Spleen (tissue), 11 donors: ENCODE measurements at regions not wholly inside any gene's neighbourhood (a gene's known extent, or its start where the extent isn't known, plus 50 kb on each side); places are given as distances from the start of the nearest gene placed in this dataset.

Experiments used
- DNase-seq: peaks from one replicate; pipeline ENCODE4 v3.0.0-alpha.2; 2020
- H3K27ac ChIP-seq, 8 donors: fragments of 200-600 bp; sonication (generic) in 7 of 8; 1 replicate in 4 of 8; 2 replicates in 4 of 8; pipeline versions ENCODE4 v1.5.0 to v1.8.0; 2016 to 2021; ENCODE audit warnings: inconsistent platforms in 4 of 8, mild to moderate bottlenecking in 4 of 8, moderate library complexity in 1 of 8
- H3K27me3 ChIP-seq, 7 donors: fragments of 200-600 bp; sonication (generic) in 6 of 7; replicated peaks in 1 of 7; 1 replicate in 4 of 7; 2 replicates in 3 of 7; pipeline versions ENCODE4 v1.5.0 to v1.8.0; 2016 to 2021; ENCODE audit warnings: inconsistent platforms in 3 of 7, mild to moderate bottlenecking in 1 of 7
- H3K36me3 ChIP-seq, 6 donors: fragments of 200-600 bp; sonication (generic) in 5 of 6; 1 replicate in 4 of 6; 2 replicates in 2 of 6; pipeline versions ENCODE4 v1.5.0 to v1.8.0; 2016 to 2021; ENCODE audit warnings: inconsistent platforms in 2 of 6
- H3K4me1 ChIP-seq, 6 donors: fragments of 200-600 bp; sonication (generic) in 5 of 6; 1 replicate in 3 of 6; 2 replicates in 3 of 6; pipeline versions ENCODE4 v1.5.0 to v1.8.0; 2016 to 2021; ENCODE audit warnings: inconsistent platforms in 3 of 6
- H3K4me3 ChIP-seq, 8 donors: fragments of 200-600 bp; sonication (generic) in 7 of 8; 1 replicate in 4 of 8; 2 replicates in 4 of 8; pipeline versions ENCODE4 v1.5.0 to v1.8.0; 2016 to 2021; ENCODE audit warnings: inconsistent platforms in 4 of 8, mild to moderate bottlenecking in 4 of 8, moderate library complexity in 2 of 8
- H3K9me3 ChIP-seq, 8 donors: fragments of 200-600 bp; sonication (generic) in 7 of 8; 1 replicate in 4 of 8; 2 replicates in 4 of 8; pipeline versions ENCODE4 v1.5.0 to v1.8.0; 2016 to 2021; ENCODE audit warnings: inconsistent platforms in 4 of 8
- CTCF ChIP-seq, 11 experiments: fragments of 200-600 bp in 7 of 11; fragments of 450-650 bp in 4 of 11; sonication (generic) in 4 of 11; IDR thresholded peaks in 8 of 11; conservative IDR thresholded peaks in 3 of 11; 1 replicate in 7 of 11; 2 replicates in 4 of 11; pipeline versions ENCODE4 v1.4.0 to v1.8.0; 2016 to 2021; ENCODE audit warnings: antibody characterized with exemption in 11 of 11, inconsistent platforms in 4 of 11, mild to moderate bottlenecking in 1 of 11
- POLR2A ChIP-seq, 3 donors: fragments of 450-650 bp; IDR thresholded peaks; one replicate each; pipeline ENCODE4 v1.5.1; 2017; ENCODE audit warnings: antibody characterized with exemption in 3 of 3, mild to moderate bottlenecking in 1 of 3
- POLR2AphosphoS5 ChIP-seq, 3 donors: sonication (generic); formaldehyde crosslinking; IDR thresholded peaks; one replicate each; pipeline ENCODE4 v1.5.1; 2017; ENCODE audit warnings: antibody characterized with exemption in 3 of 3
- WGBS, 5 donors: extraction: QIAGEN DNeasy Blood & Tissue Kit in 3 of 5; methylation state at CpG; one replicate each; pipeline versions ENCODE4 v1.1.5 to v1.1.7; 2013 to 2018; 5-methylcytosine and 5-hydroxymethylcytosine counted together
- intact Hi-C: fragments of 100-400 bp; cut with DNase I; formaldehyde crosslinking; loops from one replicate; pipeline ENCODE4 v1.15.0; 2023; ENCODE audit warnings: low total_unique reads
- donor health status: healthy with polysubstance abuse.
- donor health status: DM: no; HTN: no; CAD: no; lungs with moderate emphysema.
- donor health status: DM: no; HTN: no; CAD: no.
- donor health status: Bipolar disorder and iron deficiency.
- donor health status: healthy.
- donor health status: DM: no; HTN: no; CAD: no.
- donor health status: DM: yes; HTN: yes; CAD: no.

- H3K27me3 ChIP-seq, result no peaks in the 10 kb centered on the region
- H3K9me3 ChIP-seq, result no peaks in the 10 kb centered on the region
- no peaks in the 10 kb centered on the region for H3K36me3 ChIP-seq
- H3K4me3 ChIP-seq, result no peak overlapping the region
- H3K27ac ChIP-seq, result no peak overlapping the region
- TF ChIP-seq CTCF (IDR thresholded peaks at IDR 0.05 in 8 of 11, conservative IDR thresholded peaks at IDR 0.05 in 3 of 11) (no peak), POLR2A (IDR thresholded peaks at IDR 0.05) (no peak), POLR2AphosphoS5 (IDR thresholded peaks at IDR 0.05) (no peak)
- no peaks in the 10 kb centered on the region for H3K4me1 ChIP-seq
- intact Hi-C loops, result no loop called here
- DNase-seq, result no peak
Observed at GRCh38 chr4:136651932-136652331, 880.4 kb downstream of the PCDH18 start.

GRCh38 chr4:136651278-136651667 lies 881.0 kb downstream of the PCDH18 start:
- H3K27me3 ChIP-seq, result no peaks in the 10 kb centered on the region
- no peaks in the 10 kb centered on the region for H3K4me1 ChIP-seq
- 61 to 90% (median 72%) methylated on average over 1 of the region's 1 CpG for WGBS, 5 donors
- H3K9me3 ChIP-seq, result no peaks in the 10 kb centered on the region
- DNase-seq, result no peak
- no peak overlapping the region for H3K4me3 ChIP-seq
- intact Hi-C loops, result no loop called here
- no peak overlapping the region for H3K27ac ChIP-seq
- TF ChIP-seq POLR2A (IDR thresholded peaks at IDR 0.05), result no peak
- no peak for TF ChIP-seq CTCF (IDR thresholded peaks at IDR 0.05 in 8 of 11, conservative IDR thresholded peaks at IDR 0.05 in 3 of 11)
- no peak for TF ChIP-seq POLR2AphosphoS5 (IDR thresholded peaks at IDR 0.05)
- no peaks in the 10 kb centered on the region for H3K36me3 ChIP-seq

GRCh38 chr4:136650541-136651277 lies 881.6 kb downstream of the PCDH18 start:
- no peak for DNase-seq
- intact Hi-C loops, result no loop called here
- peak overlapping the region in 1 of 8 donors; percentile 12 for H3K27ac ChIP-seq
- no peaks in the 10 kb centered on the region for H3K27me3 ChIP-seq
- H3K9me3 ChIP-seq, result no peaks in the 10 kb centered on the region
- H3K36me3 ChIP-seq, result no peaks in the 10 kb centered on the region
- H3K4me3 ChIP-seq, result no peak overlapping the region
- 55 to 76% (median 64%) methylated on average over 5 of the region's 5 CpGs for WGBS, 5 donors
- TF ChIP-seq CTCF (IDR thresholded peaks at IDR 0.05 in 8 of 11, conservative IDR thresholded peaks at IDR 0.05 in 3 of 11), result no peak
- TF ChIP-seq POLR2AphosphoS5 (IDR thresholded peaks at IDR 0.05), result no peak
- no peak for TF ChIP-seq POLR2A (IDR thresholded peaks at IDR 0.05)
- no peaks in the 10 kb centered on the region for H3K4me1 ChIP-seq

- no peaks in the 10 kb centered on the region for H3K9me3 ChIP-seq
- intact Hi-C loops, result no loop called here
- no peak for DNase-seq
- no peak for TF ChIP-seq CTCF (IDR thresholded peaks at IDR 0.05 in 8 of 11, conservative IDR thresholded peaks at IDR 0.05 in 3 of 11)
- TF ChIP-seq POLR2A (IDR thresholded peaks at IDR 0.05), result no peak
- no peak for TF ChIP-seq POLR2AphosphoS5 (IDR thresholded peaks at IDR 0.05)
- H3K27me3 ChIP-seq, result no peaks in the 10 kb centered on the region
- no peak overlapping the region for H3K4me3 ChIP-seq
- no peaks in the 10 kb centered on the region for H3K36me3 ChIP-seq
- H3K27ac ChIP-seq, result no peak overlapping the region
- no peaks in the 10 kb centered on the region for H3K4me1 ChIP-seq
Observed at GRCh38 chr4:136644279-136644678, 888.0 kb downstream of the PCDH18 start.
